Keratinocyte (primary cell): ENCODE measurements at regions not wholly inside any gene's neighbourhood (a gene's known extent, or its start where the extent isn't known, plus 50 kb on each side); places are given as distances from the start of the nearest gene placed in this dataset.

ENCODE experiments used
- CTCF ChIP-seq, 3 experiments: IDR thresholded peaks in 1 of 3; conservative IDR thresholded peaks in 1 of 3; optimal IDR thresholded peaks in 1 of 3; 2 replicates in 2 of 3; 3 replicates in 1 of 3; pipeline versions ENCODE3 to v1.5.1; 2011; ENCODE audit warnings: low read length in 3 of 3, mild to moderate bottlenecking in 3 of 3, moderate library complexity in 2 of 3, control low read depth in 1 of 3, inconsistent platforms in 1 of 3; ENCODE audit not compliant: insufficient read depth in 2 of 3; ENCODE audit errors: extremely low read depth in 1 of 3
- EZH2 ChIP-seq: IDR thresholded peaks from one replicate; pipeline ENCODE4 v1.6.1; 2012; ENCODE audit warnings: inconsistent platforms, mild to moderate bottlenecking, low read length, moderate library complexity

- no peak for TF ChIP-seq CTCF (optimal IDR thresholded peaks at IDR 0.05 in 1 of 3, IDR thresholded peaks at IDR 0.05 in 1 of 3, conservative IDR thresholded peaks at IDR 0.05 in 1 of 3; ENCODE audit: extremely low read depth in 1 of 3, insufficient read depth in 2 of 3, low read length in 3 of 3)
- no peak for TF ChIP-seq EZH2
These were observed 139.6 kb upstream of the RORB start for GRCh38 chr9:74357577-74357976.
